ENCODE measurements at regions not wholly inside any gene's neighbourhood (a gene's known extent, or its start where the extent isn't known, plus 50 kb on each side); places are given as distances from the start of the nearest gene placed in this dataset.
"Not testable (repeated sequence)": the region's sequence is repeated elsewhere in the genome, so short reads cannot be mapped to it uniquely, and the experiment has no call there.

DNA sequence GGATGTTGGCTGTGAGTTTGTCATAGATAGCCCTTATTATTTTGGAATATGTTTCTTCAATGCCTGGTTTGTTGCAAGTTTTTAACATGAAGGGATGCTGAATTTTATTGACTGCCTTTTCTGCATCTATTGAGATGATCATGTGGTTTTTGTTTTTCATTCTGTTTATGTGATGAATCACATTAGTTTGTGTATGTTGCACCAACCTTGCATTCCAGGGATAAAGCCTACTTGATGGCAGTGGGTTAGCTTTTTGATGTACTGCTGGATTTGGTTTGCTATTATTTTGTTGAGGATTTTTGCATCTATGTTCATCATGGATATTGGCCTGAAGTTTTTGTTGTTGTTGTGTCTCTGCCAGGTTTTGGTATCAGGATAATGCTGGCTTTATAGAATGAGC lies 225.6 kb downstream of the PCSK1 start:
- no peak for DNase-seq (ENCODE audit: low read depth, low spot score)
- TF ChIP-seq, protein P1, sequence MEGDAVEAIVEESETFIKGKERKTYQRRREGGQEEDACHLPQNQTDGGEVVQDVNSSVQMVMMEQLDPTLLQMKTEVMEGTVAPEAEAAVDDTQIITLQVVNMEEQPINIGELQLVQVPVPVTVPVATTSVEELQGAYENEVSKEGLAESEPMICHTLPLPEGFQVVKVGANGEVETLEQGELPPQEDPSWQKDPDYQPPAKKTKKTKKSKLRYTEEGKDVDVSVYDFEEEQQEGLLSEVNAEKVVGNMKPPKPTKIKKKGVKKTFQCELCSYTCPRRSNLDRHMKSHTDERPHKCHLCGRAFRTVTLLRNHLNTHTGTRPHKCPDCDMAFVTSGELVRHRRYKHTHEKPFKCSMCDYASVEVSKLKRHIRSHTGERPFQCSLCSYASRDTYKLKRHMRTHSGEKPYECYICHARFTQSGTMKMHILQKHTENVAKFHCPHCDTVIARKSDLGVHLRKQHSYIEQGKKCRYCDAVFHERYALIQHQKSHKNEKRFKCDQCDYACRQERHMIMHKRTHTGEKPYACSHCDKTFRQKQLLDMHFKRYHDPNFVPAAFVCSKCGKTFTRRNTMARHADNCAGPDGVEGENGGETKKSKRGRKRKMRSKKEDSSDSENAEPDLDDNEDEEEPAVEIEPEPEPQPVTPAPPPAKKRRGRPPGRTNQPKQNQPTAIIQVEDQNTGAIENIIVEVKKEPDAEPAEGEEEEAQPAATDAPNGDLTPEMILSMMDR (IDR thresholded peaks at IDR 0.05; ENCODE audit: insufficient read depth, low read length, missing control alignments): no peak
- CTCF ChIA-PET: interaction anchor here (0.8 to 1.5 kb wide), 3 partner anchors 9 to 246 kb away, joined by 3 read pairs; partner anchors contain the start of gene ELL2
- POLR2A ChIA-PET: no interaction called here
- no peak overlapping the region for H3K4me3 ChIP-seq (ENCODE audit: low read depth, low read length)

DNA sequence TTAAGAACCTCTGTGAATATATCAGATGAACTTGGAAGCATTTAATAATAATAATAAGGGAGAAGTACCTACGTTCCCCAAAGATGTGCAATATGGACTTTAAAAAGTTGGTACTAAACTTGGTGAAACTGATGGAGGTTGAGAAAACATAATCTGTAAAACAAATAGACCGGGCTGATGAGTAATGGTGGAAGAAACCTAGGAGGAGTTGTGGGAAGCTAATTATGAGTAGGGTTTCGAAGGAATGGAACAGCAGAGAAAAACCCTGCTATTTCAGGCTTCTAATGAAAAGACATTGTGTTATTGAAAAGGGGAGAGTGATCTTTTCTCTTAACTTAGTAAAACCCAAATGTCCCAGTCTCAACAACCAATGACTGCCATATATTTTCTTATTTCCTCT lies 229.3 kb downstream of the PCSK1 start:
- CTCF ChIA-PET: interaction anchor here (1.2 to 2.1 kb wide), 2 partner anchors 8 to 10 kb away, joined by 3 to 6 read pairs; no protein-coding TSS in a partner anchor
- TF ChIP-seq, protein P1 (IDR thresholded peaks at IDR 0.05; ENCODE audit: insufficient read depth, low read length, missing control alignments): no peak
- POLR2A ChIA-PET: no interaction called here
- DNase-seq (ENCODE audit: low read depth, low spot score): no peak
- no peak overlapping the region for H3K4me3 ChIP-seq (ENCODE audit: low read depth, low read length)

- TF ChIP-seq, protein P1 (IDR thresholded peaks at IDR 0.05; ENCODE audit: insufficient read depth, low read length, missing control alignments): no peak
- no peak overlapping the region for H3K4me3 ChIP-seq (ENCODE audit: low read depth, low read length)
- no peak for DNase-seq (ENCODE audit: low read depth, low spot score)
- ChIA-PET POLR2A (no interaction called here), CTCF (interaction anchor here (1.6 to 2.5 kb wide), 2 partner anchors 14 to 16 kb away, joined by 4 to 8 read pairs; no protein-coding TSS in a partner anchor)
Measured at GRCh38 chr5:96201503-96201902, 231.5 kb downstream of the PCSK1 start.

- TF ChIP-seq, protein P1 (IDR thresholded peaks at IDR 0.05; ENCODE audit: insufficient read depth, low read length, missing control alignments): no peak
- H3K4me3 ChIP-seq (ENCODE audit: low read depth, low read length): no peak overlapping the region
- ChIA-PET POLR2A (no interaction called here), CTCF (interaction anchor here (1.2 to 2.5 kb wide), 3 partner anchors 10 to 17 kb away, joined by 4 to 8 read pairs (median 4); no protein-coding TSS in a partner anchor)
- no peak for DNase-seq (ENCODE audit: low read depth, low spot score)
Measured at GRCh38 chr5:96200641-96201040, 232.4 kb downstream of the PCSK1 start.

GRCh38 chr5:96199713-96200183 lies 233.3 kb downstream of the PCSK1 start:
- DNase-seq (ENCODE audit: low read depth, low spot score): no peak
- ChIA-PET CTCF (interaction anchor here (1.2 to 2.5 kb wide), 2 partner anchors 9 to 18 kb away, joined by 4 to 8 read pairs; no protein-coding TSS in a partner anchor), POLR2A (no interaction called here)
- TF ChIP-seq, protein P1 (IDR thresholded peaks at IDR 0.05; ENCODE audit: insufficient read depth, low read length, missing control alignments): no peak
- no peak overlapping the region for H3K4me3 ChIP-seq (ENCODE audit: low read depth, low read length)

DNA sequence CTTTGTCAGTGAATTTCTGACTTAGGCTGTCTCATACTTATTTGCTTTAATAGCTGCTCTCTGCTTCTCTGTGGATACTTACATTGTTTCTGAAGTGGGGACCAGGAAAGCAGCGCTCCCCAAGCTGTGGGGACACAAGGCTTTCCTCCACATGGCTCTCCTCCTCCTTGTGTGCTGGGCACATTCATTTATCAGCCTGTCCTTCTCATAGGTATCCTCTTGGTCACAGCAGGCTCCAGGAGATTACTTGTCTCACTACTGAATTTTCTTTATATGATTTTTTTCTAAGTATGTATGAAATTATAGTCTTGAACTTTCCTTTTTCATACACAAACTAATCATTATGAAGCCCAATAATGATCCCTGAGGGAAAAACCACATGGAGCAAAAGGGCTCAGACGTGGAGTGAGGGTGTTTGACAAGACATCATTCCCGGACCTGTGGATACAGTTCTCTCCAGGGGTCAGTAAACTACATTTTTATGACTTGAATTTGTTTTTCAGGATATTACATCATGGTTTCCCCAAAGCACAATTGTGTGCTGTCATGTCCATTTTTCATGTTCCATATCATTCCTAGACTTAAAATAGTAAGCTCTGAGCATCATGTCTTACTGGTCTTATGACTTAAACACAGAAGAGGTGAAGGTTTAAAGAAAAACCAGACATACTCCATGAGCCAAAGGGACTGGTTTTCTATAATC lies 234.5 kb downstream of the PCSK1 start:
- no peak for DNase-seq (ENCODE audit: low read depth, low spot score)
- H3K4me3 ChIP-seq (ENCODE audit: low read depth, low read length): no peak overlapping the region
- ChIA-PET POLR2A (no interaction called here), CTCF (no interaction called here)
- TF ChIP-seq, protein P1 (IDR thresholded peaks at IDR 0.05; ENCODE audit: insufficient read depth, low read length, missing control alignments): no peak

GRCh38 chr5:96197767-96198166 lies 235.3 kb downstream of the PCSK1 start:
- H3K4me3 ChIP-seq (ENCODE audit: low read depth, low read length); DNase-seq (ENCODE audit: low read depth, low spot score); POLR2A ChIA-PET; CTCF ChIA-PET: not testable (repeated sequence)

Data from AG04449 (cell line).